ENCODE measurements at regions not wholly inside any gene's neighbourhood (a gene's known extent, or its start where the extent isn't known, plus 50 kb on each side); places are given as distances from the start of the nearest gene placed in this dataset.

GRCh38 chr22:47798229-47798628, 1035.8 kb downstream of the TBC1D22A start:
- DNase-seq (ENCODE audit: low spot score) (no peak), ATAC-seq (ENCODE audit: low read depth) (no peak)
- TF ChIP-seq, protein P1, sequence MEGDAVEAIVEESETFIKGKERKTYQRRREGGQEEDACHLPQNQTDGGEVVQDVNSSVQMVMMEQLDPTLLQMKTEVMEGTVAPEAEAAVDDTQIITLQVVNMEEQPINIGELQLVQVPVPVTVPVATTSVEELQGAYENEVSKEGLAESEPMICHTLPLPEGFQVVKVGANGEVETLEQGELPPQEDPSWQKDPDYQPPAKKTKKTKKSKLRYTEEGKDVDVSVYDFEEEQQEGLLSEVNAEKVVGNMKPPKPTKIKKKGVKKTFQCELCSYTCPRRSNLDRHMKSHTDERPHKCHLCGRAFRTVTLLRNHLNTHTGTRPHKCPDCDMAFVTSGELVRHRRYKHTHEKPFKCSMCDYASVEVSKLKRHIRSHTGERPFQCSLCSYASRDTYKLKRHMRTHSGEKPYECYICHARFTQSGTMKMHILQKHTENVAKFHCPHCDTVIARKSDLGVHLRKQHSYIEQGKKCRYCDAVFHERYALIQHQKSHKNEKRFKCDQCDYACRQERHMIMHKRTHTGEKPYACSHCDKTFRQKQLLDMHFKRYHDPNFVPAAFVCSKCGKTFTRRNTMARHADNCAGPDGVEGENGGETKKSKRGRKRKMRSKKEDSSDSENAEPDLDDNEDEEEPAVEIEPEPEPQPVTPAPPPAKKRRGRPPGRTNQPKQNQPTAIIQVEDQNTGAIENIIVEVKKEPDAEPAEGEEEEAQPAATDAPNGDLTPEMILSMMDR (IDR thresholded peaks at IDR 0.05; ENCODE audit: poor library complexity, severe bottlenecking) = no peak
- Histone ChIP-seq H3K9me3 (ENCODE audit: severe bottlenecking) (peaks cover 1% of the 10 kb centered on the region), H3K4me3 (ENCODE audit: severe bottlenecking) (no peak overlapping the region), H3K27ac (ENCODE audit: poor library complexity, severe bottlenecking) (no peak overlapping the region), H3K27me3 (ENCODE audit: insufficient read depth, poor library complexity, severe bottlenecking) (no peaks in the 10 kb centered on the region), H3K4me1 (ENCODE audit: insufficient read depth, poor library complexity, severe bottlenecking) (no peaks in the 10 kb centered on the region), H3K36me3 (ENCODE audit: low read depth) (no peaks in the 10 kb centered on the region)

GRCh38 chr22:47797342-47797945, 1035.0 kb downstream of the TBC1D22A start:
- Histone ChIP-seq H3K9me3 (ENCODE audit: severe bottlenecking) (peaks cover 1% of the 10 kb centered on the region), H3K27ac (ENCODE audit: poor library complexity, severe bottlenecking) (no peak overlapping the region), H3K36me3 (ENCODE audit: low read depth) (no peaks in the 10 kb centered on the region), H3K4me1 (ENCODE audit: insufficient read depth, poor library complexity, severe bottlenecking) (no peaks in the 10 kb centered on the region), H3K4me3 (ENCODE audit: severe bottlenecking) (no peak overlapping the region), H3K27me3 (ENCODE audit: insufficient read depth, poor library complexity, severe bottlenecking) (no peaks in the 10 kb centered on the region)
- DNase-seq (ENCODE audit: low spot score) (no peak), ATAC-seq (ENCODE audit: low read depth) (no peak)
- TF ChIP-seq, protein P1 (IDR thresholded peaks at IDR 0.05; ENCODE audit: poor library complexity, severe bottlenecking) = no peak

DNA sequence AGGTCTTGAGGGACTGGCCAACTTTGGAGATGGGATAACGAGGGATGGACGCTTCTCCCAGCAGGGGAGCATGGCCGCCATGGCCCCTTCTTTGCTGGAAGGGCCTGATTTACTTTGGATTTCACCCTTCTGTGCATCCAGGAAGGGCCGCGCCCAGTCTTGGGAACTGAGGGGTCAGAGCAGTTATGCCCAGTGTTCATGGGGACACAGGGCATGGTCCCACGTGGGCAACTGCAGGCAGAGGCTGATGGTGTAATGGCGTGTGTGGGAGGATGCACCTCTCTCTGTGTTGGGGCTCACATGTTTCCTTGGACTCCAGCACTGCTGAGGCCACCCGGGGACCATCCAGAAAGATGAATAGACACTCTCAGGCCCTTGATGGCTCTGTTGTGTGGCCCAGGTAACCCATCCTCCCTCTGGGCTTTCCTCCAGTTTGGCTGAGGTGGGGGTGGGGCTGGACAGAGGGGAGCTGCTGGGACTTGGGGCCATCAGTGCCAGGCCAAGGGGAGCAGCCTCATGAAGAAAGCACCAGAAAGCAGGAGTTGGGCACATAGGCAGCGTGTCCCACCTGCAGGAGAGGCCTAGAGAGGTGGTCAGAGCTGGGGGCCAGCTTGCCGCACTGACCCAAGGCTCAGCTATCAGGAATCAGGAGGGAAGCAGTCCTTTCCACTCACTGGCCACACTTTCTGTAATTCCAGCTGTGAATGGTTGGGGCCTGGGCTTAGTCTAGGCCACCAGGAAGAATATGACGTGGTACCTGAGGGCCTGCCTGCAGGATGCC, 1033.9 kb downstream of the TBC1D22A start:
- Histone ChIP-seq H3K27me3 (ENCODE audit: insufficient read depth, poor library complexity, severe bottlenecking) (no peaks in the 10 kb centered on the region), H3K9me3 (ENCODE audit: severe bottlenecking) (peaks cover 1% of the 10 kb centered on the region), H3K36me3 (ENCODE audit: low read depth) (no peaks in the 10 kb centered on the region), H3K4me3 (ENCODE audit: severe bottlenecking) (no peak overlapping the region), H3K27ac (ENCODE audit: poor library complexity, severe bottlenecking) (no peak overlapping the region), H3K4me1 (ENCODE audit: insufficient read depth, poor library complexity, severe bottlenecking) (no peaks in the 10 kb centered on the region)
- TF ChIP-seq, protein P1 (IDR thresholded peaks at IDR 0.05; ENCODE audit: poor library complexity, severe bottlenecking) = no peak
- DNase-seq (ENCODE audit: low spot score) = no peak
- no peak for ATAC-seq (ENCODE audit: low read depth)

GRCh38 chr22:47795477-47796127, 1033.2 kb downstream of the TBC1D22A start:
- no peak overlapping the region for H3K4me3 ChIP-seq (ENCODE audit: severe bottlenecking)
- no peaks in the 10 kb centered on the region for H3K4me1 ChIP-seq (ENCODE audit: insufficient read depth, poor library complexity, severe bottlenecking)
- DNase-seq (ENCODE audit: low spot score) = no peak
- peaks cover 1% of the 10 kb centered on the region for H3K9me3 ChIP-seq (ENCODE audit: severe bottlenecking)
- ATAC-seq (ENCODE audit: low read depth) = no peak
- H3K27ac ChIP-seq (ENCODE audit: poor library complexity, severe bottlenecking) = no peak overlapping the region
- H3K36me3 ChIP-seq (ENCODE audit: low read depth) = no peaks in the 10 kb centered on the region
- TF ChIP-seq, protein P1 (IDR thresholded peaks at IDR 0.05; ENCODE audit: poor library complexity, severe bottlenecking) = no peak
- no peaks in the 10 kb centered on the region for H3K27me3 ChIP-seq (ENCODE audit: insufficient read depth, poor library complexity, severe bottlenecking)
